HG03039 (cell line): ENCODE measurements at regions not wholly inside any gene's neighbourhood (a gene's known extent, or its start where the extent isn't known, plus 50 kb on each side); places are given as distances from the start of the nearest gene placed in this dataset.
A peak's percentile ranks its signal among the peaks of the same experiment; 100 is the strongest.

Experiments
- ATAC-seq: cut with Tn5 transposase; IDR thresholded peaks from one replicate; pipeline ENCODE4 v1.9.1; 2021; ENCODE audit warnings: mild to moderate bottlenecking, moderate library complexity; ENCODE audit not compliant: unreplicated experiment

GRCh38 chr6:112697265-112697664, 350.1 kb downstream of the RFPL4B start:
- ATAC-seq, result no peak

- ATAC-seq, result no peak
Observed at GRCh38 chr6:112701201-112701600, 354.1 kb downstream of the RFPL4B start.

GRCh38 chr6:112710710-112711109, 363.6 kb downstream of the RFPL4B start:
- ATAC-seq, result no peak

GRCh38 chr6:112713402-112713801, 366.3 kb downstream of the RFPL4B start:
- no peak for ATAC-seq

- ATAC-seq, result no peak
Observed at GRCh38 chr6:112717401-112717800, 370.3 kb downstream of the RFPL4B start.

GRCh38 chr6:112717856-112718255, 370.7 kb downstream of the RFPL4B start:
- ATAC-seq, result no peak

GRCh38 chr6:112725541-112726085, 378.5 kb downstream of the RFPL4B start:
- no peak for ATAC-seq

GRCh38 chr6:112735129-112735528, 388.0 kb downstream of the RFPL4B start:
- no peak for ATAC-seq

GRCh38 chr6:112739766-112740165, 392.6 kb downstream of the RFPL4B start:
- no peak for ATAC-seq

- no peak for ATAC-seq
Observed at GRCh38 chr6:112743323-112743722, 396.2 kb downstream of the RFPL4B start.

- ATAC-seq, result no peak
Observed at GRCh38 chr6:112744827-112745226, 397.7 kb downstream of the RFPL4B start.

- no peak for ATAC-seq
Observed at GRCh38 chr6:112745765-112746164, 398.6 kb downstream of the RFPL4B start.

GRCh38 chr6:112749673-112750072, 402.5 kb downstream of the RFPL4B start:
- no peak for ATAC-seq

GRCh38 chr6:112752305-112752704, 405.2 kb downstream of the RFPL4B start:
- ATAC-seq, result no peak

GRCh38 chr6:112752791-112753190, 405.7 kb downstream of the RFPL4B start:
- no peak for ATAC-seq

GRCh38 chr6:112760831-112761230, 413.7 kb downstream of the RFPL4B start:
- ATAC-seq, result no peak

GRCh38 chr6:112761740-112762139, 414.6 kb downstream of the RFPL4B start:
- ATAC-seq, result no peak

GRCh38 chr6:112764377-112764776, 417.2 kb downstream of the RFPL4B start:
- no peak for ATAC-seq

GRCh38 chr6:112770308-112770707, 423.2 kb downstream of the RFPL4B start:
- no peak for ATAC-seq

GRCh38 chr6:112773187-112773586, 426.1 kb downstream of the RFPL4B start:
- no peak for ATAC-seq

- no peak for ATAC-seq
Observed at GRCh38 chr6:112774319-112774718, 427.2 kb downstream of the RFPL4B start.

- ATAC-seq, result peak; percentile 95
Observed at GRCh38 chr6:112780498-112781096, 433.5 kb downstream of the RFPL4B start.

GRCh38 chr6:112781241-112781640, 434.1 kb downstream of the RFPL4B start:
- ATAC-seq, result no peak
